ENCODE measurements at regions not wholly inside any gene's neighbourhood (a gene's known extent, or its start where the extent isn't known, plus 50 kb on each side); places are given as distances from the start of the nearest gene placed in this dataset.

- no peak for TF ChIP-seq EZH2 (IDR thresholded peaks at IDR 0.05; ENCODE audit: borderline replicate concordance, low read depth, low read length, poor library complexity, severe bottlenecking)
- no peak for TF ChIP-seq CTCF (conservative IDR thresholded peaks at IDR 0.05; ENCODE audit: low read depth, low read length)
Observed at GRCh38 chr11:96761451-96761850, 371.6 kb downstream of the JRKL start.

All from A673 (cell line).